SK-N-SH treated with all-trans-retinoic acid at 6 μM for 48 hours (cell line): ENCODE measurements at regions not wholly inside any gene's neighbourhood (a gene's known extent, or its start where the extent isn't known, plus 50 kb on each side); places are given as distances from the start of the nearest gene placed in this dataset.

Experiments used
- ATAC-seq: fragments of 200-7000 bp; cut with Tn5 transposase; 3 replicates; pipeline ENCODE4 v1.9.1; 2020; ENCODE audit warnings: mild to moderate bottlenecking, moderate library complexity
- ARNTL ChIP-seq: fragments of 450-650 bp; formaldehyde crosslinking; IDR thresholded peaks from 2 replicates; pipeline ENCODE4 v1.5.0; 2020; ENCODE audit warnings: low read depth, mild to moderate bottlenecking, moderate library complexity, borderline replicate concordance
- BACH2 ChIP-seq: fragments of 250-450 bp; sonication (Bioruptor Pico); IDR thresholded peaks from 2 replicates; pipeline ENCODE4 v1.9.0; 2021; ENCODE audit warnings: mild to moderate bottlenecking, borderline replicate concordance
- CSDC2 ChIP-seq: fragments of 250-450 bp; sonication (Bioruptor Pico); IDR thresholded peaks from 2 replicates; pipeline ENCODE4 v1.5.0; 2020; ENCODE audit warnings: mild to moderate bottlenecking, moderate library complexity
- ESRRG ChIP-seq: fragments of 250-450 bp; sonication (Bioruptor Pico); IDR thresholded peaks from 2 replicates; pipeline ENCODE4 v1.6.1; 2021; ENCODE audit warnings: mild to moderate bottlenecking
- GLIS3 ChIP-seq: fragments of 250-450 bp; sonication (Bioruptor Pico); IDR thresholded peaks from 2 replicates; pipeline ENCODE4 v1.5.0; 2020; ENCODE audit warnings: mild to moderate bottlenecking, moderate library complexity
- ISL1 ChIP-seq: fragments of 250-450 bp; sonication (Bioruptor Pico); IDR thresholded peaks from 2 replicates; pipeline ENCODE4 v2.1.2; 2022; ENCODE audit warnings: mild to moderate bottlenecking, moderate library complexity
- OSR1 ChIP-seq: fragments of 250-450 bp; sonication (Bioruptor Pico); IDR thresholded peaks from 2 replicates; pipeline ENCODE4 v1.8.0; 2022; ENCODE audit warnings: moderate library complexity, mild to moderate bottlenecking, inconsistent platforms
- PPARA ChIP-seq: fragments of 250-450 bp; sonication (Bioruptor Pico); IDR thresholded peaks from 2 replicates; pipeline ENCODE4 v1.5.0; 2020; ENCODE audit warnings: mild to moderate bottlenecking, borderline replicate concordance
- RARB ChIP-seq: fragments of 250-450 bp; sonication (Bioruptor Pico); IDR thresholded peaks from 2 replicates; pipeline ENCODE4 v1.8.0; 2021; ENCODE audit warnings: mild to moderate bottlenecking, moderate library complexity
- SNAI2 ChIP-seq: fragments of 250-450 bp; sonication (Bioruptor Pico); IDR thresholded peaks from 2 replicates; pipeline ENCODE4 v1.5.0; 2020; ENCODE audit warnings: mild to moderate bottlenecking, moderate library complexity
- TCF4 ChIP-seq: fragments of 250-450 bp; sonication (Bioruptor Pico); IDR thresholded peaks from 2 replicates; pipeline ENCODE4 v1.8.0; 2021; ENCODE audit warnings: mild to moderate bottlenecking, moderate library complexity, borderline replicate concordance
- ZC3H10 ChIP-seq: fragments of 250-450 bp; sonication (Bioruptor Pico); IDR thresholded peaks from 2 replicates; pipeline ENCODE4 v1.5.1; 2021; ENCODE audit warnings: mild to moderate bottlenecking, moderate library complexity
- ZFP3 ChIP-seq: fragments of 250-450 bp; sonication (Bioruptor Pico); IDR thresholded peaks from 2 replicates; pipeline ENCODE4 v1.5.0; 2020; ENCODE audit warnings: mild to moderate bottlenecking, moderate library complexity
- ZFP30 ChIP-seq: fragments of 450-650 bp; formaldehyde crosslinking; IDR thresholded peaks from 2 replicates; pipeline ENCODE4 v1.5.0; 2022; ENCODE audit warnings: mild to moderate bottlenecking, moderate library complexity
- ZNF565 ChIP-seq: fragments of 450-650 bp; formaldehyde crosslinking; conservative IDR thresholded peaks from 2 replicates; pipeline ENCODE4 v1.5.0; 2020; ENCODE audit warnings: low read depth, mild to moderate bottlenecking, moderate library complexity
- ZNF8 ChIP-seq: fragments of 450-650 bp; formaldehyde crosslinking; IDR thresholded peaks from 2 replicates; pipeline ENCODE4 v1.5.0; 2020; ENCODE audit warnings: mild to moderate bottlenecking, moderate library complexity
- TF ChIP-seq, protein P1 (sequence below): fragments of 250-450 bp; sonication (Bioruptor Pico); IDR thresholded peaks from 2 replicates; pipeline ENCODE4 v1.5.0; 2020; ENCODE audit warnings: mild to moderate bottlenecking, moderate library complexity
- TF ChIP-seq, protein P2 (sequence below): fragments of 250-450 bp; sonication (Bioruptor Pico); IDR thresholded peaks from 2 replicates; pipeline ENCODE4 v1.8.0; 2021; ENCODE audit warnings: low read depth, mild to moderate bottlenecking, moderate library complexity, borderline replicate concordance
- TF ChIP-seq, protein P3 (sequence below): fragments of 250-450 bp; sonication (Bioruptor Pico); IDR thresholded peaks from 2 replicates; pipeline ENCODE4 v1.8.0; 2020; ENCODE audit warnings: mild to moderate bottlenecking, moderate library complexity, borderline replicate concordance
- TF ChIP-seq, protein P4 (sequence below): fragments of 250-450 bp; sonication (Bioruptor Pico); IDR thresholded peaks from 2 replicates; pipeline ENCODE4 v1.5.1; 2020; ENCODE audit warnings: low read depth, mild to moderate bottlenecking, moderate library complexity
- TF ChIP-seq, protein P5 (sequence below): fragments of 250-450 bp; sonication (Bioruptor Pico); IDR thresholded peaks from 2 replicates; pipeline ENCODE4 v1.5.1; 2021; ENCODE audit warnings: mild to moderate bottlenecking, moderate library complexity

DNA sequence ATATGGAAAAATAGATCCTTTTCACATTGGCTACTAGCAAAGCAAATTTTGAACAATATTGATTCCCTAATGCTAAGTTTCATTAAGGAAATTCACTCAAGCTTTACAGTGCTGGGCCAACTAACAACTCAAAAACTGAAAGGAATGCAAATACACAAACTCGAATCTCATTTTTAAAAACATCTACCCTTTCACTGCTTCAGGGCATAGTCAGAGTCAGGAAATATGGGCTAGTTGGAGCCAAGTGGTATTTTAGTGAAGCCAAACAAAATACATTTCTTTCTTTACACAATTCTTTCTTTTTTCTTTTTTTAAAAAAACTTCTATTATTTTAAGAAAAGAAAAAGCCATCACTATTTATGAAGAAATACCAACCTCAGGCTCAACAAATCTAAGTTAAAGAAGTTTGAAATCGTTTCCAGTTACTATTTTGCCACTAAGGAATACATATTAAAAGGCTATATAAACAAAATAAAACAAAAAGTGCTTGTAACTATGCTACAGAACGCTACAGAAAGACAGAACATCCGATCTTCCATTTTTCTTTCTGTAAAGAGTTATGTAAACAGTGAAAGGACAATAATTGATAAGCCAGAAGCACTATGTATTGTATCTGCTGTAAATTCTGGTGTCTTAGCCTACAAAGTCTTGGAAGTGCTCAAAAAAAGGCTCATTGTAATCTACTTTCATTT is 113.6 kb upstream of the STK17B start:
- TF ChIP-seq, protein P1, sequence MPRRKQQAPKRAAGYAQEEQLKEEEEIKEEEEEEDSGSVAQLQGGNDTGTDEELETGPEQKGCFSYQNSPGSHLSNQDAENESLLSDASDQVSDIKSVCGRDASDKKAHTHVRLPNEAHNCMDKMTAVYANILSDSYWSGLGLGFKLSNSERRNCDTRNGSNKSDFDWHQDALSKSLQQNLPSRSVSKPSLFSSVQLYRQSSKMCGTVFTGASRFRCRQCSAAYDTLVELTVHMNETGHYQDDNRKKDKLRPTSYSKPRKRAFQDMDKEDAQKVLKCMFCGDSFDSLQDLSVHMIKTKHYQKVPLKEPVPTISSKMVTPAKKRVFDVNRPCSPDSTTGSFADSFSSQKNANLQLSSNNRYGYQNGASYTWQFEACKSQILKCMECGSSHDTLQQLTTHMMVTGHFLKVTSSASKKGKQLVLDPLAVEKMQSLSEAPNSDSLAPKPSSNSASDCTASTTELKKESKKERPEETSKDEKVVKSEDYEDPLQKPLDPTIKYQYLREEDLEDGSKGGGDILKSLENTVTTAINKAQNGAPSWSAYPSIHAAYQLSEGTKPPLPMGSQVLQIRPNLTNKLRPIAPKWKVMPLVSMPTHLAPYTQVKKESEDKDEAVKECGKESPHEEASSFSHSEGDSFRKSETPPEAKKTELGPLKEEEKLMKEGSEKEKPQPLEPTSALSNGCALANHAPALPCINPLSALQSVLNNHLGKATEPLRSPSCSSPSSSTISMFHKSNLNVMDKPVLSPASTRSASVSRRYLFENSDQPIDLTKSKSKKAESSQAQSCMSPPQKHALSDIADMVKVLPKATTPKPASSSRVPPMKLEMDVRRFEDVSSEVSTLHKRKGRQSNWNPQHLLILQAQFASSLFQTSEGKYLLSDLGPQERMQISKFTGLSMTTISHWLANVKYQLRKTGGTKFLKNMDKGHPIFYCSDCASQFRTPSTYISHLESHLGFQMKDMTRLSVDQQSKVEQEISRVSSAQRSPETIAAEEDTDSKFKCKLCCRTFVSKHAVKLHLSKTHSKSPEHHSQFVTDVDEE (CRISPR knock-in tag) = no peak
- TF ChIP-seq, protein P2, sequence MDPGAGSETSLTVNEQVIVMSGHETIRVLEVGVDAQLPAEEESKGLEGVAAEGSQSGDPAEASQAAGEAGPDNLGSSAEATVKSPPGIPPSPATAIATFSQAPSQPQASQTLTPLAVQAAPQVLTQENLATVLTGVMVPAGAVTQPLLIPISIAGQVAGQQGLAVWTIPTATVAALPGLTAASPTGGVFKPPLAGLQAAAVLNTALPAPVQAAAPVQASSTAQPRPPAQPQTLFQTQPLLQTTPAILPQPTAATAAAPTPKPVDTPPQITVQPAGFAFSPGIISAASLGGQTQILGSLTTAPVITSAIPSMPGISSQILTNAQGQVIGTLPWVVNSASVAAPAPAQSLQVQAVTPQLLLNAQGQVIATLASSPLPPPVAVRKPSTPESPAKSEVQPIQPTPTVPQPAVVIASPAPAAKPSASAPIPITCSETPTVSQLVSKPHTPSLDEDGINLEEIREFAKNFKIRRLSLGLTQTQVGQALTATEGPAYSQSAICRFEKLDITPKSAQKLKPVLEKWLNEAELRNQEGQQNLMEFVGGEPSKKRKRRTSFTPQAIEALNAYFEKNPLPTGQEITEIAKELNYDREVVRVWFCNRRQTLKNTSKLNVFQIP (CRISPR knock-in tag) = no peak
- TF ChIP-seq OSR1 (CRISPR knock-in tag) = no peak
- TF ChIP-seq ESRRG (CRISPR knock-in tag) = no peak
- no peak for TF ChIP-seq BACH2 (CRISPR knock-in tag)
- no peak for TF ChIP-seq SNAI2
- no peak for TF ChIP-seq ARNTL
- TF ChIP-seq CSDC2 (CRISPR knock-in tag) = no peak
- TF ChIP-seq ZNF8 (CRISPR knock-in tag) = no peak
- TF ChIP-seq ZFP30 (CRISPR knock-in tag) = no peak
- TF ChIP-seq, protein P3, sequence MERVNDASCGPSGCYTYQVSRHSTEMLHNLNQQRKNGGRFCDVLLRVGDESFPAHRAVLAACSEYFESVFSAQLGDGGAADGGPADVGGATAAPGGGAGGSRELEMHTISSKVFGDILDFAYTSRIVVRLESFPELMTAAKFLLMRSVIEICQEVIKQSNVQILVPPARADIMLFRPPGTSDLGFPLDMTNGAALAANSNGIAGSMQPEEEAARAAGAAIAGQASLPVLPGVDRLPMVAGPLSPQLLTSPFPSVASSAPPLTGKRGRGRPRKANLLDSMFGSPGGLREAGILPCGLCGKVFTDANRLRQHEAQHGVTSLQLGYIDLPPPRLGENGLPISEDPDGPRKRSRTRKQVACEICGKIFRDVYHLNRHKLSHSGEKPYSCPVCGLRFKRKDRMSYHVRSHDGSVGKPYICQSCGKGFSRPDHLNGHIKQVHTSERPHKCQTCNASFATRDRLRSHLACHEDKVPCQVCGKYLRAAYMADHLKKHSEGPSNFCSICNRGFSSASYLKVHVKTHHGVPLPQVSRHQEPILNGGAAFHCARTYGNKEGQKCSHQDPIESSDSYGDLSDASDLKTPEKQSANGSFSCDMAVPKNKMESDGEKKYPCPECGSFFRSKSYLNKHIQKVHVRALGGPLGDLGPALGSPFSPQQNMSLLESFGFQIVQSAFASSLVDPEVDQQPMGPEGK (CRISPR knock-in tag) = no peak
- no peak for TF ChIP-seq TCF4 (CRISPR knock-in tag)
- no peak for TF ChIP-seq ISL1 (CRISPR knock-in tag)
- no peak for TF ChIP-seq ZFP3 (CRISPR knock-in tag)
- TF ChIP-seq, protein P4, sequence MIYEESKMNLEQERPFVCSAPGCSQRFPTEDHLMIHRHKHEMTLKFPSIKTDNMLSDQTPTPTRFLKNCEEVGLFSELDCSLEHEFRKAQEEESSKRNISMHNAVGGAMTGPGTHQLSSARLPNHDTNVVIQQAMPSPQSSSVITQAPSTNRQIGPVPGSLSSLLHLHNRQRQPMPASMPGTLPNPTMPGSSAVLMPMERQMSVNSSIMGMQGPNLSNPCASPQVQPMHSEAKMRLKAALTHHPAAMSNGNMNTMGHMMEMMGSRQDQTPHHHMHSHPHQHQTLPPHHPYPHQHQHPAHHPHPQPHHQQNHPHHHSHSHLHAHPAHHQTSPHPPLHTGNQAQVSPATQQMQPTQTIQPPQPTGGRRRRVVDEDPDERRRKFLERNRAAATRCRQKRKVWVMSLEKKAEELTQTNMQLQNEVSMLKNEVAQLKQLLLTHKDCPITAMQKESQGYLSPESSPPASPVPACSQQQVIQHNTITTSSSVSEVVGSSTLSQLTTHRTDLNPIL = no peak
- no peak for TF ChIP-seq ZC3H10 (CRISPR knock-in tag)
- no peak for TF ChIP-seq PPARA (CRISPR knock-in tag)
- no peak for TF ChIP-seq RARB (CRISPR knock-in tag)

DNA sequence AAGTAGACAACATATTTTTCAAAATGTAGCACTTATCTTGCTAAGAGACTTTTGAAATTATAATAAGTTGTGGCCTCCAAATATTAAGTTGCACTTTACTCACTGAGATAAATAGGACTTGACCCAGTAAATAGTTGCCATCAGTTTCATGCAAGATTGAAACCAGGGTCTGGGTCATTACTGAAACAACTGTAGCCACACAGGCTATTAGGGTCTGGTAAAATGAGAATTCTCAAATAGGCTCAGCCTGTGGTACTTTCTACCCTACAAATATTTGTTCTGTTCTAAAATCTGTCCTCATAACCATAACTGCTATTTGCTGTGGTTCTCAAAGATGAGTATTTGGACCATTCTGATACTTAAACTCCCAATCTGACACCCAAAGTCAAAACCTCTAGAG is 115.4 kb upstream of the STK17B start:
- ATAC-seq = no peak
- no peak for TF ChIP-seq RARB (CRISPR knock-in tag)
- TF ChIP-seq ZFP3 (CRISPR knock-in tag) = no peak
- no peak for TF ChIP-seq SNAI2
- TF ChIP-seq, protein P5, sequence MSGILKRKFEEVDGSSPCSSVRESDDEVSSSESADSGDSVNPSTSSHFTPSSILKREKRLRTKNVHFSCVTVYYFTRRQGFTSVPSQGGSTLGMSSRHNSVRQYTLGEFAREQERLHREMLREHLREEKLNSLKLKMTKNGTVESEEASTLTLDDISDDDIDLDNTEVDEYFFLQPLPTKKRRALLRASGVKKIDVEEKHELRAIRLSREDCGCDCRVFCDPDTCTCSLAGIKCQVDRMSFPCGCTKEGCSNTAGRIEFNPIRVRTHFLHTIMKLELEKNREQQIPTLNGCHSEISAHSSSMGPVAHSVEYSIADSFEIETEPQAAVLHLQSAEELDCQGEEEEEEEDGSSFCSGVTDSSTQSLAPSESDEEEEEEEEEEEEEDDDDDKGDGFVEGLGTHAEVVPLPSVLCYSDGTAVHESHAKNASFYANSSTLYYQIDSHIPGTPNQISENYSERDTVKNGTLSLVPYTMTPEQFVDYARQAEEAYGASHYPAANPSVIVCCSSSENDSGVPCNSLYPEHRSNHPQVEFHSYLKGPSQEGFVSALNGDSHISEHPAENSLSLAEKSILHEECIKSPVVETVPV (CRISPR knock-in tag) = no peak
- no peak for TF ChIP-seq ARNTL
- TF ChIP-seq, protein P2 (CRISPR knock-in tag) = no peak
- no peak for TF ChIP-seq ZC3H10 (CRISPR knock-in tag)
- no peak for TF ChIP-seq GLIS3 (CRISPR knock-in tag)
- TF ChIP-seq, protein P1 (CRISPR knock-in tag) = no peak
- TF ChIP-seq ZFP30 (CRISPR knock-in tag) = no peak
- no peak for TF ChIP-seq ZNF8 (CRISPR knock-in tag)
- TF ChIP-seq, protein P4 = no peak
- TF ChIP-seq CSDC2 (CRISPR knock-in tag) = no peak
- TF ChIP-seq ESRRG (CRISPR knock-in tag) = no peak
- no peak for TF ChIP-seq ZNF565 (CRISPR knock-in tag)

More for the DNA sequence above, 113.6 kb upstream of the STK17B start:
- ATAC-seq = peak; percentile 58
